ENCODE measurements at regions not wholly inside any gene's neighbourhood (a gene's known extent, or its start where the extent isn't known, plus 50 kb on each side); places are given as distances from the start of the nearest gene placed in this dataset.

- DNase-seq (ENCODE audit: low read depth, low spot score) = no peak
These were observed 482.2 kb upstream of the KIF2A start for GRCh38 chr5:61823781-61824180.

GRCh38 chr5:61824396-61824795, 481.6 kb upstream of the KIF2A start:
- DNase-seq (ENCODE audit: low read depth, low spot score) = no peak

GRCh38 chr5:61827445-61827975, 478.5 kb upstream of the KIF2A start:
- DNase-seq (ENCODE audit: low read depth, low spot score) = no peak

GRCh38 chr5:61828856-61829255, 477.1 kb upstream of the KIF2A start:
- DNase-seq (ENCODE audit: low read depth, low spot score) = no peak

- DNase-seq (ENCODE audit: low read depth, low spot score) = no peak
These were observed 474.3 kb upstream of the KIF2A start for GRCh38 chr5:61831736-61832135.

GRCh38 chr5:61837788-61838187, 468.2 kb upstream of the KIF2A start:
- DNase-seq (ENCODE audit: low read depth, low spot score) = no peak

GRCh38 chr5:61840361-61840760, 465.6 kb upstream of the KIF2A start:
- DNase-seq (ENCODE audit: low read depth, low spot score) = no peak

- no peak for DNase-seq (ENCODE audit: low read depth, low spot score)
These were observed 463.2 kb upstream of the KIF2A start for GRCh38 chr5:61842840-61843239.

- no peak for DNase-seq (ENCODE audit: low read depth, low spot score)
These were observed 455.3 kb upstream of the KIF2A start for GRCh38 chr5:61850696-61851095.

GRCh38 chr5:61854531-61854930, 451.5 kb upstream of the KIF2A start:
- DNase-seq (ENCODE audit: low read depth, low spot score) = no peak

- no peak for DNase-seq (ENCODE audit: low read depth, low spot score)
These were observed 445.0 kb upstream of the KIF2A start for GRCh38 chr5:61860978-61861377.

- DNase-seq (ENCODE audit: low read depth, low spot score) = no peak
These were observed 439.1 kb upstream of the KIF2A start for GRCh38 chr5:61866930-61867329.

- DNase-seq (ENCODE audit: low read depth, low spot score) = no peak
These were observed 436.7 kb upstream of the KIF2A start for GRCh38 chr5:61869333-61869732.

- DNase-seq (ENCODE audit: low read depth, low spot score) = no peak
These were observed 427.5 kb upstream of the KIF2A start for GRCh38 chr5:61878471-61878870.

- peak; percentile 16 for DNase-seq (ENCODE audit: low read depth, low spot score)
These were observed 424.1 kb upstream of the KIF2A start for GRCh38 chr5:61881821-61882487.

- DNase-seq (ENCODE audit: low read depth, low spot score) = no peak
These were observed 423.0 kb upstream of the KIF2A start for GRCh38 chr5:61882901-61883500.

- DNase-seq (ENCODE audit: low read depth, low spot score) = no peak
These were observed 421.7 kb upstream of the KIF2A start for GRCh38 chr5:61884252-61884855.

GRCh38 chr5:61886214-61886613, 419.8 kb upstream of the KIF2A start:
- no peak for DNase-seq (ENCODE audit: low read depth, low spot score)

- no peak for DNase-seq (ENCODE audit: low read depth, low spot score)
These were observed 418.7 kb upstream of the KIF2A start for GRCh38 chr5:61887271-61887670.

- DNase-seq (ENCODE audit: low read depth, low spot score) = no peak
These were observed 412.0 kb upstream of the KIF2A start for GRCh38 chr5:61894046-61894445.

- no peak for DNase-seq (ENCODE audit: low read depth, low spot score)
These were observed 409.2 kb upstream of the KIF2A start for GRCh38 chr5:61896811-61897210.

- DNase-seq (ENCODE audit: low read depth, low spot score) = no peak
These were observed 408.8 kb upstream of the KIF2A start for GRCh38 chr5:61897251-61897650.

- no peak for DNase-seq (ENCODE audit: low read depth, low spot score)
These were observed 404.0 kb upstream of the KIF2A start for GRCh38 chr5:61901997-61902396.
